Mucosa of descending colon (tissue), 3 donors: ENCODE measurements at regions not wholly inside any gene's neighbourhood (a gene's known extent, or its start where the extent isn't known, plus 50 kb on each side); places are given as distances from the start of the nearest gene placed in this dataset.
A peak's percentile ranks its signal among the peaks of the same experiment; 100 is the strongest.

Source experiments
- ATAC-seq: fragments of 200-7000 bp; cut with Tn5 transposase; one replicate; pipeline ENCODE4 v1.9.1; 2020; ENCODE audit warnings: mild to moderate bottlenecking, moderate library complexity
- DNase-seq, 3 donors: peaks; one replicate each; pipeline ENCODE4 v3.0.0-alpha.2; 2020
- H3K36me3 ChIP-seq: fragments of 200-600 bp; one replicate; pipeline ENCODE4 v1.8.0; 2021; ENCODE audit warnings: low read depth, mild to moderate bottlenecking
- H3K4me1 ChIP-seq: fragments of 200-600 bp; one replicate; pipeline ENCODE4 v1.8.0; 2021; ENCODE audit warnings: low read depth, mild to moderate bottlenecking
- H3K4me3 ChIP-seq: fragments of 200-600 bp; one replicate; pipeline ENCODE4 v1.8.0; 2021; ENCODE audit warnings: mild to moderate bottlenecking
- H3K9me3 ChIP-seq: fragments of 200-600 bp; one replicate; pipeline ENCODE4 v1.8.0; 2021; ENCODE audit warnings: mild to moderate bottlenecking
- intact Hi-C, 2 donors: fragments of 100-400 bp; cut with DNase I in 1 of 2; cut with micrococcal nuclease in 1 of 2; formaldehyde crosslinking; loops; one replicate each; pipeline versions ENCODE4 v1.11.0 to v1.11.1; 2022; cut with DNase I, micrococcal nuclease
- TF ChIP-seq, protein P1 (sequence below): fragments of 200-600 bp; IDR thresholded peaks from one replicate; pipeline ENCODE4 v1.8.0; 2022; ENCODE audit warnings: antibody characterized with exemption, mild to moderate bottlenecking
- donor health status: DM: no; HTN: no; CAD: no; lungs with moderate emphysema.
- donor health status: DM: no; HTN: no; CAD: no.
- donor health status: DM: no; HTN: yes; CAD: no.

DNA sequence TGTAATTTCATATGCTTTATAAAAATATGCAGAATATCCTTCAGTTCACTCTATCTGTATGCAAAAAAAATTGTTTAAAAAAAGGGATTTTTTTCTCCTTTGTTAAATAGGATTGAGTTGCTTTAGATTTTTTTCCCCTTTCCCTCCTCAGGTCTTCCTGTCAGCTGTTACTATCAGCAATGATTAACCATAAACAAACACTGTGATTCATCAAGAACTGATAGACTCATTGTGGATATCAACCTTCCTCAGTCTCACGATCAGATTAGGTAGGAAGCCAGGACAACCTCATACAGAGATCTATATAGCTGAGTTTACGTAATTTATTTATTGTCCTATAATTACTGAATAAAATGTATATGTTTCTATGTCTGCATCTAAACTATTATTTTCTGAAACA is 2136.2 kb upstream of the CELF4 start:
- Histone ChIP-seq H3K9me3 (no peaks in the 10 kb centered on the region), H3K4me1 (no peaks in the 10 kb centered on the region), H3K4me3 (no peak overlapping the region), H3K36me3 (no peaks in the 10 kb centered on the region)
- DNase-seq (no peak), ATAC-seq (peak; percentile 66)
- intact Hi-C loops = no loop called here
- TF ChIP-seq, protein P1, sequence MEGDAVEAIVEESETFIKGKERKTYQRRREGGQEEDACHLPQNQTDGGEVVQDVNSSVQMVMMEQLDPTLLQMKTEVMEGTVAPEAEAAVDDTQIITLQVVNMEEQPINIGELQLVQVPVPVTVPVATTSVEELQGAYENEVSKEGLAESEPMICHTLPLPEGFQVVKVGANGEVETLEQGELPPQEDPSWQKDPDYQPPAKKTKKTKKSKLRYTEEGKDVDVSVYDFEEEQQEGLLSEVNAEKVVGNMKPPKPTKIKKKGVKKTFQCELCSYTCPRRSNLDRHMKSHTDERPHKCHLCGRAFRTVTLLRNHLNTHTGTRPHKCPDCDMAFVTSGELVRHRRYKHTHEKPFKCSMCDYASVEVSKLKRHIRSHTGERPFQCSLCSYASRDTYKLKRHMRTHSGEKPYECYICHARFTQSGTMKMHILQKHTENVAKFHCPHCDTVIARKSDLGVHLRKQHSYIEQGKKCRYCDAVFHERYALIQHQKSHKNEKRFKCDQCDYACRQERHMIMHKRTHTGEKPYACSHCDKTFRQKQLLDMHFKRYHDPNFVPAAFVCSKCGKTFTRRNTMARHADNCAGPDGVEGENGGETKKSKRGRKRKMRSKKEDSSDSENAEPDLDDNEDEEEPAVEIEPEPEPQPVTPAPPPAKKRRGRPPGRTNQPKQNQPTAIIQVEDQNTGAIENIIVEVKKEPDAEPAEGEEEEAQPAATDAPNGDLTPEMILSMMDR = no peak

DNA sequence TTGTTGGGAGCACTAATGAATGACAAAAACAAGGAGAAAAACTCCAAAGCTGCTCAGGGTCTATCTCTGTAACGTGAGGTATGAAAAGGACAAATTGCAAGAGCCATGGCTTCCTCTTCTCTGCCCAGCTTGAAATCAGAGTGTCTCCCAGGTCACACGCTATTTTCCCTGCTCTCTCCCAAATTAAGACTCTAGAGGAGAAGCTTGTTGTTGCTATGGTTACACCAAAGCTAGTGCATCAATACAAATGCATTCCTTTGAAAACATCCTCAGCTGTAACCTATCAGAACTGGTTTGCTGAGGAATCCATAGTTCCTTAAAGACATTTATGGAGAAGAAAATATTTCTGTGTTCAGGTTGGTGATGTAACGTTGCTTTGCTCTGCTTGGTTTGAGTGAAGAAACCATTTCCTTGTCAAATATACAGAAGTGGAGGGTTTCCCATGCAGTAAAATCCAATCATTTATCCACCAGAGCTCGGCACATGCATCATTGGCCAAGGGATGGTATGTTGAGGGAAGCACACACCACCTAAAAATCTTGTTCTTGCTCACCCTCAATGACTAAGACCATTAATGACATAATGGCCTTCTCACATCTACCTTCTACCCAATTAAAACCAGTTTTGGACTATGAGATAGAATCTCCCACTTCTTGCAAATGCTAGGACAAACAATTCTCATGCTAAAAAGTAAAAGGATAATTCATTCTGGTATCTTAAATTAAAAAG is 2135.6 kb upstream of the CELF4 start:
- no peaks in the 10 kb centered on the region for H3K36me3 ChIP-seq
- no peak overlapping the region for H3K4me3 ChIP-seq
- intact Hi-C loops = no loop called here
- no peak for ATAC-seq
- H3K9me3 ChIP-seq = no peaks in the 10 kb centered on the region
- DNase-seq = no peak
- TF ChIP-seq, protein P1 = no peak
- no peaks in the 10 kb centered on the region for H3K4me1 ChIP-seq

DNA sequence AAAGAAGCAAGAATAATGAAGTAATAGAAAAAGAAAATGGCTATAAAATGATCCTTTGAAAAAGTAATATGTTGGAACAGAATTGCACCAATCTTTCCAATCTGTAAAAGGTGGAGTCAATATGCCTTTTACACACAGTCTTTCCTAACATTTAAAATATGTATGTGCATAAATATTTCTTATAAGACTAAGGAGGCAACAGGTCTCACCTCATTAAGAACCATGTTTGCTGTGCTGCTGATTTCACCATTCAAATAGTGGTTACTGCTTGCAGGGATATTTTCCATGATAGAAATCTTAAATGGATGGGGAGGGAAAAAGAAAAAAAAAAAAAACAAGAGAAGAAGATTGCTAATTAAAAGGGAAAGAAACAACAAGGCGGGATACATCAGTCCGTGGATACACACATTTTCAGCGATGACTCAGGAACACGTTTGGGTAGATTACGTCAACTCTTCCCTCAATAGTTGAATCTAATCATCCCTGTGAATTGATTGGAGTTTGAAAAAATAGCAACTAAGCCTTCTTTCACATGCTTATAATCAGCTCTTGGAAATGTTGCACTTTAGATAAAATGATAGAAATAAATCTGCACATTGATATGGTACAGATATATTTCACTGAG is 2133.9 kb upstream of the CELF4 start:
- ATAC-seq (no peak), DNase-seq (no peak)
- no peaks in the 10 kb centered on the region for H3K36me3 ChIP-seq
- H3K4me1 ChIP-seq = no peaks in the 10 kb centered on the region
- H3K9me3 ChIP-seq = no peaks in the 10 kb centered on the region
- intact Hi-C loops = no loop called here
- no peak overlapping the region for H3K4me3 ChIP-seq
- TF ChIP-seq, protein P1 = no peak

DNA sequence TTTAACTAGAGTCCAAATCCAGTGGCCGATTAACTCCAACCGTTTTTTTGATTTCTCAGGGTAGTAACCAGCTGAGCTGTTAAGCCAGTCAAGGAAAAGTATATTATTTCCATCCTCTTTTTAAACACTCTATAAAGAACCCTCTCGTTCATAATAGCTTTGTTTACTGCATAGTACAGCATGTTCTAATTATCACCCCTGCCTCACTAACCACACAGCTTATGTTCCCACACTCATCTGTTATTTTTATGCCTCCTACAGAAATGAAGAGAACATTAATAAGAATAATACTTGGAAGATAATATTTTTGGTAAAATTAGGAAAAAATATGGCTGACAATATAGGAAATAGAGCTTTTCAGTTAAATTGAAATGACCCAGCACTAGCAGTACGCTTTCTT is 2132.8 kb upstream of the CELF4 start:
- no peaks in the 10 kb centered on the region for H3K9me3 ChIP-seq
- TF ChIP-seq, protein P1 = no peak
- no peak for DNase-seq

DNA sequence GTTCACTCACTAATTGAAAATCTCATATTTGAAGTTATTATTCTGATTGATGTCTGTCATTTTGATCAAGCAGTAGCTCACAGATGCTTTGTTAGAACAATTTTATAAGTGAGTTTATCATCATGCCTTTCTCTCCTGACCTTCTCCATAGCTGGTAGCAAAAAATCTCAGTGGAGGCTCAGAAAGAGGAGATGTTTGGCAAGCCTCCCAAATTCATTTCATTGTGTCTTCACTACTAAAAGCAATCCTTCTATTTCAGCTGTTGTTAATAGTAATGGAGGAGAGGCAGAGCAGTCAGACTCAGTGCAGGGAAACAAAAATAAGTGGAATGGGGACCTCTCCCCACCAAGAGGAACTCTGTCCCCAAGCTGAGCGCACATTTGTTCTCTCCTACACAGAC is 2127.8 kb upstream of the CELF4 start:
- DNase-seq = no peak
- no peaks in the 10 kb centered on the region for H3K36me3 ChIP-seq
- no peaks in the 10 kb centered on the region for H3K9me3 ChIP-seq
- H3K4me3 ChIP-seq = no peak overlapping the region
- ATAC-seq = no peak
- no peaks in the 10 kb centered on the region for H3K4me1 ChIP-seq
- intact Hi-C loops = no loop called here
- TF ChIP-seq, protein P1 = no peak

More for the DNA sequence above, 2132.8 kb upstream of the CELF4 start:
- Histone ChIP-seq H3K4me3 (no peak overlapping the region), H3K4me1 (no peaks in the 10 kb centered on the region), H3K36me3 (no peaks in the 10 kb centered on the region)
- intact Hi-C loops = no loop called here
- ATAC-seq = no peak
